ENCODE measurements at regions not wholly inside any gene's neighbourhood (a gene's known extent, or its start where the extent isn't known, plus 50 kb on each side); places are given as distances from the start of the nearest gene placed in this dataset.
"Not testable (repeated sequence)": the region's sequence is repeated elsewhere in the genome, so short reads cannot be mapped to it uniquely, and the experiment has no call there.

DNA sequence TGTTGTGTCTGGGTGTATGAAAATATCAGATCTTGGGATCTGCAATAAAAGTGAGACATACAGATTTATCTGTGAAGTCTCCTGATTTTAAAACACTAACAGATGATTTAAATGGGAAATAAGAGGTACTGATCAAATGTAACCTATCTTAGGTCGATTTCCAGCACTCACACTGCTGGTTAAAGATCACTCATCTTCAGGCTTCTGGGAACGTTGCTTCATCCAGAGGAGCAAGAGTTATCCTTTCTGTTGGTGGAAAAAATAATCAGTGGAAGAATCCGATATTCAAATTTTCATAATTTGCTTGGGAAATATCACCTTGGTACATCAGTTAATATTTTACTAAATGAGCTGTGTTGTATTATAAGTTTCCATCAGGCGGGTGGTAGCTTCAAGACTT is 876.8 kb upstream of the WWC1 start:
- no peak for DNase-seq (ENCODE audit: low spot score)
- Histone ChIP-seq H3K27me3 (no peaks in the 10 kb centered on the region), H3K36me3 (no peaks in the 10 kb centered on the region), H3K4me1 (peaks cover 0 to 3% of the 10 kb centered on the region in 2 donors), H3K27ac (no peak overlapping the region), H3K9me3 (no peaks in the 10 kb centered on the region), H3K4me3 (no peak overlapping the region)
- TF ChIP-seq, protein P1, sequence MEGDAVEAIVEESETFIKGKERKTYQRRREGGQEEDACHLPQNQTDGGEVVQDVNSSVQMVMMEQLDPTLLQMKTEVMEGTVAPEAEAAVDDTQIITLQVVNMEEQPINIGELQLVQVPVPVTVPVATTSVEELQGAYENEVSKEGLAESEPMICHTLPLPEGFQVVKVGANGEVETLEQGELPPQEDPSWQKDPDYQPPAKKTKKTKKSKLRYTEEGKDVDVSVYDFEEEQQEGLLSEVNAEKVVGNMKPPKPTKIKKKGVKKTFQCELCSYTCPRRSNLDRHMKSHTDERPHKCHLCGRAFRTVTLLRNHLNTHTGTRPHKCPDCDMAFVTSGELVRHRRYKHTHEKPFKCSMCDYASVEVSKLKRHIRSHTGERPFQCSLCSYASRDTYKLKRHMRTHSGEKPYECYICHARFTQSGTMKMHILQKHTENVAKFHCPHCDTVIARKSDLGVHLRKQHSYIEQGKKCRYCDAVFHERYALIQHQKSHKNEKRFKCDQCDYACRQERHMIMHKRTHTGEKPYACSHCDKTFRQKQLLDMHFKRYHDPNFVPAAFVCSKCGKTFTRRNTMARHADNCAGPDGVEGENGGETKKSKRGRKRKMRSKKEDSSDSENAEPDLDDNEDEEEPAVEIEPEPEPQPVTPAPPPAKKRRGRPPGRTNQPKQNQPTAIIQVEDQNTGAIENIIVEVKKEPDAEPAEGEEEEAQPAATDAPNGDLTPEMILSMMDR (IDR thresholded peaks at IDR 0.05): no peak

DNA sequence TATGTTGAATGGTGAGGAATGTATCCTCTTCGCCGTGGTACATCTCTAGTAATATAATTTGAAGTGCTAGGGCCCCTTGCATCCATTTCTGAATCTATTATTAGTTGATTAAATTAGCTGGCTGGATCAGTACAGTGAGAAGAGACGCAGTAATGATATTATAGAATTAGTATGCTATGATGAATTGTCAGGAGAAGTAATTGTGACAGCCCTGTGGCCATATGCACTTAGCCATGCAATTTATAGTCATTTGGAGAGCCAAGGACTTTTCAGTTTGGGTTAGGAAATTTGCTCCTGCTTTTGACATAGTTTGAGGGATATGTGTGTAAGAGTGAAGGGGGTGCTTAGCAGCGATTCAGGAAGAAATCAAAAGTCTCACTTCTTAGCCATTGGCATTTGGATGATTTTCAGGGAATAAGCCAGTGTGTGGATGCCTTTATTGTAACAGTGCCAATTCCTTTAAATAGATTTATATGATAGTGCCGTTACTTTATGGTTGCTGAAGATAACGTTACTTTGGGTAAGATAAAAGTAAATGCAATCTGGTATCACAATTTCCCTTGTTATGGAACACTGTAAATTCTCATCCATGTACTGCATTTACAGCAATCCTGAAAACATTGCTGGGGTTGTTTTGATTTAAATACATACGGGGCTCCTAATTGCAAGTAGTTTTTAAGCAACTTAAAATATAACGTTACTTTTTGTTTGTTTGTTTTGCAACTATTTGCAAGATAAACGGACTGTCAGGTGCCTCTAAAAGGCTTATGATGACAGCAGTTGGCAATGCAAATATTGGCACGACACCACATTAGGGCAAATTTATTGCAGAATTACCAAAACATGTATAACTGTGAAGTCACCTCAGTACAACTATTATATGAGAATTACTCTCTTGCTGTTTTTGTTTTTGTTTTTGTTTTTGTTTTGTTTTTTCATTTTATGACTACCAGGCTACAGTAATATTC is 875.4 kb upstream of the WWC1 start:
- H3K9me3 ChIP-seq: no peaks in the 10 kb centered on the region
- no peak for DNase-seq (ENCODE audit: low spot score)
- no peak overlapping the region for H3K4me3 ChIP-seq
- H3K4me1 ChIP-seq: peaks cover 0 to 3% of the 10 kb centered on the region in 2 donors
- no peaks in the 10 kb centered on the region for H3K27me3 ChIP-seq
- TF ChIP-seq, protein P1 (IDR thresholded peaks at IDR 0.05): no peak
- no peak overlapping the region for H3K27ac ChIP-seq
- H3K36me3 ChIP-seq: no peaks in the 10 kb centered on the region

DNA sequence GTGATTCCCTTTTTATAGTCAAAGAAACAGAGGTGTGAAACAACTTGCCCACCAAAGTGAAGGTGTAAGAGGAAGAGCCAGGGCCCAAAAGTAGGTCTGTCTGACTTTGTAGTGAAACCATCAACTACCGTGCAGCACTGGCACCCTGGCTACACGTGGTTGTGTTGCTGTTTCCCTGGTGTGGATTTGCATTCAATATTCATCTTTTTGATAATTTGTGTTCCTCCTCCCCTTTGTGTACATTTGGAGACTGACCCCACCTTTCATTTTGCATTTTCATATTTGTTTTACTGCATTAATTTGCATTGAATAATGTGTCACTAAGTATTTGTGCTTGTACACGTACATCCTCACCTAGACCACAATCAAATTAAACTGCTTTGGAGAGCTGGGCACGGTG is 873.8 kb upstream of the WWC1 start:
- no peak overlapping the region for H3K27ac ChIP-seq
- peaks cover 0 to 3% of the 10 kb centered on the region in 2 donors for H3K4me1 ChIP-seq
- H3K4me3 ChIP-seq: no peak overlapping the region
- H3K27me3 ChIP-seq: no peaks in the 10 kb centered on the region
- H3K9me3 ChIP-seq: no peaks in the 10 kb centered on the region
- TF ChIP-seq, protein P1 (IDR thresholded peaks at IDR 0.05): no peak
- H3K36me3 ChIP-seq: no peaks in the 10 kb centered on the region
- no peak for DNase-seq (ENCODE audit: low spot score)

DNA sequence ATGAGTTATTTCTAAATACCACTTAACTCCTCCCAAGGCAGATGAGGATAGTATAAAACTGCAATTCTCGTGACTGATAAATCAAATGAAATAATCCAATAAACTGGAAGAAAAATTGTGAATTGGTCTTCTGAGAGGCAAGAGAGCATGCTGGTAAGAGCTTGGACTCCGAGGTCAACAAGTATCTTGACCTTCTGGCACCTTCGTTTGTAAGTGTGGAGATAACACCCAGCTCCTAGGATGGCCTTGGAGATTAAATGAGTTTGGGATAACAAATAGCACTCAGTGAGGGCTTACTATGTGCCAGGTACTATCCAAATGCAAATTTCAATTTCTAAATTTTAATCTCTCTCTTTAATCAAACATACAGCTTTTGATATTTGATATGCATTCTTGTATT is 866.3 kb upstream of the WWC1 start:
- TF ChIP-seq, protein P1 (IDR thresholded peaks at IDR 0.05): no peak
- DNase-seq (ENCODE audit: low spot score): no peak
- no peaks in the 10 kb centered on the region for H3K36me3 ChIP-seq
- H3K4me3 ChIP-seq: no peak overlapping the region
- H3K27me3 ChIP-seq: no peaks in the 10 kb centered on the region
- H3K4me1 ChIP-seq: no peaks in the 10 kb centered on the region
- no peak overlapping the region for H3K27ac ChIP-seq
- H3K9me3 ChIP-seq: no peaks in the 10 kb centered on the region

DNA sequence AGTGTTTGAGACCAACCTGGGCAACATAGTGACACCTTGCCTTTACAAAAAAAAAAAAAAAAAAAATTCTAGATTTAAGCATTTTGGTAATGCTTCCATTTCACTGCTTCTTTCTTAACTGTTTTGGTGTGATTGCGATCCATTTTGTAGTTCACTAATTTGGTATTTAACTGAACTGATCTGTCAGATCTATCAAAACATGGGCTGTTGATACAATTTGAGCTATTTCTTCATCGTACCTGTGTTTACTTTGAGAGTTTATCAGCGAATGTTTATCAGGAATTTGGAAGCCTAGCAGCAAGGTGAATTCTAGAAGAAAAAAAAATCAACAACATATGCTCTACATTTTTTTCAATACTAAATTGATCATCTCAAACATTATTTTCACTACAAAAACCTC is 864.9 kb upstream of the WWC1 start:
- no peaks in the 10 kb centered on the region for H3K9me3 ChIP-seq
- no peaks in the 10 kb centered on the region for H3K27me3 ChIP-seq
- H3K36me3 ChIP-seq: no peaks in the 10 kb centered on the region
- H3K4me1 ChIP-seq: no peaks in the 10 kb centered on the region
- TF ChIP-seq, protein P1 (IDR thresholded peaks at IDR 0.05): no peak
- no peak overlapping the region for H3K4me3 ChIP-seq
- H3K27ac ChIP-seq: no peak overlapping the region
- no peak for DNase-seq (ENCODE audit: low spot score)

DNA sequence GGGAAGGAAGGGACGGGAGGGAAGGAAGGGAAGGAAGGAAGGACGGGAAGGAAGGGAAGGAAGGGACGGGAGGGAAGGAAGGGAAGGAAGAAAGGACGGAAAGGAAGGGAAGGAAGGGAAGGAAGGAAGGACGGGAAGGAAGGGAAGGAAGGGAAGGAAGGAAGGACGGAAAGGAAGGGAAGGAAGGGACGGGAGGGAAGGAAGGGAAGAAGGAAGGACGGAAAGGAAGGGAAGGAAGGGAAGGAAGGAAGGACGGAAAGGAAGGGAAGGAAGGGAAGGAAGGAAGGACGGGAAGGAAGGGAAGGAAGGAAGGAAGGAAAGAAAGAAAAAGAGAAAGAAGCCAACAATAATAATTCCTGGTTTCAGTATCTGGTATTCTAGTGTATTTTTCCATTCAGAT is 863.8 kb upstream of the WWC1 start:
- not testable (repeated sequence) for H3K9me3 ChIP-seq; H3K27me3 ChIP-seq; H3K36me3 ChIP-seq; H3K4me3 ChIP-seq; H3K4me1 ChIP-seq; H3K27ac ChIP-seq; DNase-seq (ENCODE audit: low spot score)
